ENCODE measurements at regions not wholly inside any gene's neighbourhood (a gene's known extent, or its start where the extent isn't known, plus 50 kb on each side); places are given as distances from the start of the nearest gene placed in this dataset.
A peak's percentile ranks its signal among the peaks of the same experiment; 100 is the strongest.

DNA sequence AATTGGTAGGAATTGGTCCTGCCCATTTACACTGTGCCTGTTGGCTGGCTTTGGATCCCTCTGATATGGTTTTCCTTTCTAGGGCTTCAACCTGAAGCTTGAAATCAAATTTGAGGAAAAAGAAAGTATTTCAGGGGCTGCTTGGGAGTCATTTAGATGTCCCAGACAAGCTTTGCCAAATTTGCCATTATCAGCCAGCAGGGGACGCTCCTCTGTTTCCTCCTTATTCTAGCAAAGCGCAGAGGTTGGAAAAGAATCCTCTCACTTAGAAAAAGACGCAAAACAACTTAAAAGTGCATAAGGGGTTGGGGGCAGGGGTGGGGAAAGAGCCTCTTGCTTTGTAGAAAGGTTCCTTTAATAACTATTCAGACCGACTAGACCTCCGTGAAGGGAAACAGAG lies 1211.1 kb upstream of the PCDH20 start:
- no peak for DNase-seq (ENCODE audit: low read depth, low spot score)
- Histone ChIP-seq H3K27ac (ENCODE audit: low read depth, low read length) (no peak overlapping the region), H4K20me1 (ENCODE audit: insufficient read depth) (no peaks in the 10 kb centered on the region), H3K79me2 (ENCODE audit: insufficient read depth, low read length) (no peaks in the 10 kb centered on the region), H3K36me3 (ENCODE audit: control insufficient read depth in 1 of 2, insufficient read depth in 2 of 2, low read length in 2 of 2) (no peaks in the 10 kb centered on the region), H3K27me3 (ENCODE audit: insufficient read depth, low read length) (no peaks in the 10 kb centered on the region), H3K4me3 (replicated peaks in 1 of 2; ENCODE audit: low read depth in 1 of 2, low read length in 2 of 2) (no peak overlapping the region), H3K9ac (ENCODE audit: low read length) (no peak overlapping the region), H3K4me1 (ENCODE audit: control insufficient read depth in 1 of 2, insufficient read depth in 2 of 2, low read length in 2 of 2) (0 out of 4 replicates have a peak, but pooled peaks cover 0 to 2% of the 10 kb centered on the region in 2 experiments), H3K9me3 (ENCODE audit: control insufficient read depth in 1 of 2, insufficient read depth in 1 of 2, low read depth in 1 of 2, low read length in 2 of 2) (no peaks in the 10 kb centered on the region), H2AFZ (ENCODE audit: low read depth, low read length, poor library complexity, severe bottlenecking) (no peak overlapping the region), H3K9me2 (ENCODE audit: insufficient read depth) (no peaks in the 10 kb centered on the region), H3K4me2 (ENCODE audit: low read length) (no peak overlapping the region)
- ChIA-PET RAD21 (ENCODE audit: low non-redundant PET in 1 of 2, low total read pairs in 2 of 2, uncharacterized antibody in 2 of 2, unreplicated experiment in 2 of 2) (no interaction called here), POLR2A (no interaction called here), CTCF (interaction anchor here (0.7 kb wide), 1 partner anchor 50 kb away, joined by 3 read pairs; no protein-coding TSS in a partner anchor)
- BruUV-seq (replicated peaks) = no TSS peak
- intact Hi-C loops (cut with micrococcal nuclease) = no loop called here
- TF ChIP-seq SP1 (IDR thresholded peaks at IDR 0.05; ENCODE audit: low read depth) = no peak
- TF ChIP-seq, protein P1, sequence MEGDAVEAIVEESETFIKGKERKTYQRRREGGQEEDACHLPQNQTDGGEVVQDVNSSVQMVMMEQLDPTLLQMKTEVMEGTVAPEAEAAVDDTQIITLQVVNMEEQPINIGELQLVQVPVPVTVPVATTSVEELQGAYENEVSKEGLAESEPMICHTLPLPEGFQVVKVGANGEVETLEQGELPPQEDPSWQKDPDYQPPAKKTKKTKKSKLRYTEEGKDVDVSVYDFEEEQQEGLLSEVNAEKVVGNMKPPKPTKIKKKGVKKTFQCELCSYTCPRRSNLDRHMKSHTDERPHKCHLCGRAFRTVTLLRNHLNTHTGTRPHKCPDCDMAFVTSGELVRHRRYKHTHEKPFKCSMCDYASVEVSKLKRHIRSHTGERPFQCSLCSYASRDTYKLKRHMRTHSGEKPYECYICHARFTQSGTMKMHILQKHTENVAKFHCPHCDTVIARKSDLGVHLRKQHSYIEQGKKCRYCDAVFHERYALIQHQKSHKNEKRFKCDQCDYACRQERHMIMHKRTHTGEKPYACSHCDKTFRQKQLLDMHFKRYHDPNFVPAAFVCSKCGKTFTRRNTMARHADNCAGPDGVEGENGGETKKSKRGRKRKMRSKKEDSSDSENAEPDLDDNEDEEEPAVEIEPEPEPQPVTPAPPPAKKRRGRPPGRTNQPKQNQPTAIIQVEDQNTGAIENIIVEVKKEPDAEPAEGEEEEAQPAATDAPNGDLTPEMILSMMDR (IDR thresholded peaks at IDR 0.05 in 2 of 3, conservative IDR thresholded peaks at IDR 0.05 in 1 of 3; ENCODE audit: borderline replicate concordance in 1 of 3, insufficient read depth in 1 of 3, low read depth in 2 of 3, low read length in 2 of 3) = peak in 2 of 3 experiments; percentile 22 to 26; a peak in 1 of 6 replicates
- TF ChIP-seq POLR2AphosphoS5 (IDR thresholded peaks at IDR 0.05; ENCODE audit: low read depth, low read length) = no peak
- ATAC-seq = no peak

DNA sequence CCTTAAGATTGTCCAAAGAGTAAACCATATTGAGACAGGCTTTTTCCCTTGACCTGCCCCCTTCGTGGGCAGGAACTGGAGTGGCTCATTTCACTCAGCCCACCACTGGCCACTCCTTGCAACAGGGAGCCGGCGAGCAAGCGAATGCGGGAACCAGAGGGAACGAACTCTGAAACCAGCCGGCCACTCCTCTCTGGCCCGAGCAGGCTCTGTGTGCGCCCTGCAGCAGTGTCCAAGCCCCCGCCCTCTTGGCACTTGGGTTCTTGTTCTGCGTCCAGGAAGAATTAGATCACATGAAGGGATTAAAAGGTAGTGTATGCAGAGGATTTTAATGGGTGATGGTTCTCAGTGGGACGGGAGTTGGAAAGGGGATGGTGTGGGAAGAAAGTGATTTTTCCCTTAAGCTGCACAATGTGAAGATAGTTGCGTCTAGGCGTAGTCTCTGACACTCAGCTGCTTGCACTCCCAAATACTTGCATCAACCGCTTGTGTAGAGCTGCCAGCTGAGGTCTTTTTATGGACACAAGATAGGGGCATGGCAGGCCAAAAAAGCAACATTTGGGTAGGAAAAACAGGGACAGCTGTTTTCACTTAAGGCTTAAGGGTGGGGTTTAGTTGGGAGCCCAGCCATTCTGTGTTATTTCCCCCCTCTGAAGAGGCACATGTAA lies 1209.7 kb upstream of the PCDH20 start:
- Histone ChIP-seq H3K4me2 (ENCODE audit: low read length) (no peak overlapping the region), H2AFZ (ENCODE audit: low read depth, low read length, poor library complexity, severe bottlenecking) (no peak overlapping the region), H3K4me3 (replicated peaks in 1 of 2; ENCODE audit: low read depth in 1 of 2, low read length in 2 of 2) (no peak overlapping the region), H3K79me2 (ENCODE audit: insufficient read depth, low read length) (no peaks in the 10 kb centered on the region), H3K36me3 (ENCODE audit: control insufficient read depth in 1 of 2, insufficient read depth in 2 of 2, low read length in 2 of 2) (no peaks in the 10 kb centered on the region), H3K27ac (ENCODE audit: low read depth, low read length) (no peak overlapping the region), H3K27me3 (ENCODE audit: insufficient read depth, low read length) (no peaks in the 10 kb centered on the region), H3K9ac (ENCODE audit: low read length) (no peak overlapping the region), H3K9me3 (ENCODE audit: control insufficient read depth in 1 of 2, insufficient read depth in 1 of 2, low read depth in 1 of 2, low read length in 2 of 2) (no peaks in the 10 kb centered on the region), H3K4me1 (ENCODE audit: control insufficient read depth in 1 of 2, insufficient read depth in 2 of 2, low read length in 2 of 2) (no peaks in the 10 kb centered on the region), H3K9me2 (ENCODE audit: insufficient read depth) (no peaks in the 10 kb centered on the region), H4K20me1 (ENCODE audit: insufficient read depth) (no peaks in the 10 kb centered on the region)
- CTCF ChIA-PET = no interaction called here
- BruUV-seq (replicated peaks) = no TSS peak
- RAD21 ChIA-PET (ENCODE audit: low non-redundant PET in 1 of 2, low total read pairs in 2 of 2, uncharacterized antibody in 2 of 2, unreplicated experiment in 2 of 2) = no interaction called here
- no peak for ATAC-seq
- intact Hi-C loops (cut with micrococcal nuclease) = no loop called here
- DNase-seq (ENCODE audit: low read depth, low spot score) = no peak
- POLR2A ChIA-PET = no interaction called here
- TF ChIP-seq SRF (IDR thresholded peaks at IDR 0.05; ENCODE audit: low read depth) (no peak), ZFX (IDR thresholded peaks at IDR 0.05) (no peak), CEBPB (IDR thresholded peaks at IDR 0.05; ENCODE audit: low read depth) (no peak), YY1 (IDR thresholded peaks at IDR 0.05; ENCODE audit: extremely low read depth, insufficient replicate concordance, low read depth, low read length) (no peak)
- TF ChIP-seq, protein P1 (IDR thresholded peaks at IDR 0.05 in 2 of 3, conservative IDR thresholded peaks at IDR 0.05 in 1 of 3; ENCODE audit: borderline replicate concordance in 1 of 3, insufficient read depth in 1 of 3, low read depth in 2 of 3, low read length in 2 of 3) = no peak
- TF ChIP-seq, protein P2, sequence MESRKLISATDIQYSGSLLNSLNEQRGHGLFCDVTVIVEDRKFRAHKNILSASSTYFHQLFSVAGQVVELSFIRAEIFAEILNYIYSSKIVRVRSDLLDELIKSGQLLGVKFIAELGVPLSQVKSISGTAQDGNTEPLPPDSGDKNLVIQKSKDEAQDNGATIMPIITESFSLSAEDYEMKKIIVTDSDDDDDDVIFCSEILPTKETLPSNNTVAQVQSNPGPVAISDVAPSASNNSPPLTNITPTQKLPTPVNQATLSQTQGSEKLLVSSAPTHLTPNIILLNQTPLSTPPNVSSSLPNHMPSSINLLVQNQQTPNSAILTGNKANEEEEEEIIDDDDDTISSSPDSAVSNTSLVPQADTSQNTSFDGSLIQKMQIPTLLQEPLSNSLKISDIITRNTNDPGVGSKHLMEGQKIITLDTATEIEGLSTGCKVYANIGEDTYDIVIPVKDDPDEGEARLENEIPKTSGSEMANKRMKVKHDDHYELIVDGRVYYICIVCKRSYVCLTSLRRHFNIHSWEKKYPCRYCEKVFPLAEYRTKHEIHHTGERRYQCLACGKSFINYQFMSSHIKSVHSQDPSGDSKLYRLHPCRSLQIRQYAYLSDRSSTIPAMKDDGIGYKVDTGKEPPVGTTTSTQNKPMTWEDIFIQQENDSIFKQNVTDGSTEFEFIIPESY (IDR thresholded peaks at IDR 0.05; ENCODE audit: extremely low read depth, insufficient replicate concordance, low read length) = no peak

All from HCT116 (cell line).